ENCODE measurements at regions not wholly inside any gene's neighbourhood (a gene's known extent, or its start where the extent isn't known, plus 50 kb on each side); places are given as distances from the start of the nearest gene placed in this dataset.
"Not testable (repeated sequence)": the region's sequence is repeated elsewhere in the genome, so short reads cannot be mapped to it uniquely, and the experiment has no call there.

GRCh38 chr5:92850886-92851285, 730.1 kb downstream of the NR2F1-AS1 start:
- TF ChIP-seq CTCF (IDR thresholded peaks at IDR 0.05; ENCODE audit: extremely low read depth, missing control alignments) = no peak
- no peak for DNase-seq (ENCODE audit: low spot score)

GRCh38 chr5:92849756-92850155, 731.3 kb downstream of the NR2F1-AS1 start:
- no peak for DNase-seq (ENCODE audit: low spot score)
- no peak for TF ChIP-seq CTCF (IDR thresholded peaks at IDR 0.05; ENCODE audit: extremely low read depth, missing control alignments)

GRCh38 chr5:92841604-92842155, 739.3 kb downstream of the NR2F1-AS1 start:
- DNase-seq (ENCODE audit: low spot score) = no peak
- TF ChIP-seq CTCF (IDR thresholded peaks at IDR 0.05; ENCODE audit: extremely low read depth, missing control alignments) = no peak

- no peak for TF ChIP-seq CTCF (IDR thresholded peaks at IDR 0.05; ENCODE audit: extremely low read depth, missing control alignments)
- peak; percentile 2 for DNase-seq (ENCODE audit: low spot score)
Measured at GRCh38 chr5:92838253-92838652, 742.8 kb downstream of the NR2F1-AS1 start.

GRCh38 chr5:92836855-92837755, 743.9 kb downstream of the NR2F1-AS1 start:
- no peak for DNase-seq (ENCODE audit: low spot score)
- TF ChIP-seq CTCF (IDR thresholded peaks at IDR 0.05; ENCODE audit: extremely low read depth, missing control alignments) = no peak

GRCh38 chr5:92835712-92836111, 745.3 kb downstream of the NR2F1-AS1 start:
- no peak for DNase-seq (ENCODE audit: low spot score)
- TF ChIP-seq CTCF (IDR thresholded peaks at IDR 0.05; ENCODE audit: extremely low read depth, missing control alignments) = no peak

- DNase-seq (ENCODE audit: low spot score) = not testable (repeated sequence)
Measured at GRCh38 chr5:92823551-92823950, 757.5 kb downstream of the NR2F1-AS1 start.

Data from GM20000 (cell line).